ENCODE measurements at regions not wholly inside any gene's neighbourhood (a gene's known extent, or its start where the extent isn't known, plus 50 kb on each side); places are given as distances from the start of the nearest gene placed in this dataset.

- no peak for DNase-seq
Measured at GRCh38 chr13:76414320-76414719, 471.9 kb downstream of the KCTD12 start.

GRCh38 chr13:76406243-76406642, 480.0 kb downstream of the KCTD12 start:
- no peak for DNase-seq

- DNase-seq, result no peak
Measured at GRCh38 chr13:76398425-76398824, 487.8 kb downstream of the KCTD12 start.

GRCh38 chr13:76397413-76397812, 488.8 kb downstream of the KCTD12 start:
- DNase-seq, result no peak

- DNase-seq, result no peak
Measured at GRCh38 chr13:76389321-76389720, 496.9 kb downstream of the KCTD12 start.

- no peak for DNase-seq
Measured at GRCh38 chr13:76387566-76387965, 498.6 kb downstream of the KCTD12 start.

- no peak for DNase-seq
Measured at GRCh38 chr13:76386321-76386720, 499.9 kb downstream of the KCTD12 start.

- no peak for DNase-seq
Measured at GRCh38 chr13:76385586-76385985, 500.6 kb downstream of the KCTD12 start.

GRCh38 chr13:76383676-76384461, 502.3 kb downstream of the KCTD12 start:
- no peak for DNase-seq

GRCh38 chr13:76380446-76381065, 505.6 kb downstream of the KCTD12 start:
- DNase-seq, result no peak

- no peak for DNase-seq
Measured at GRCh38 chr13:76379341-76380105, 506.7 kb downstream of the KCTD12 start.

- DNase-seq, result no peak
Measured at GRCh38 chr13:76378767-76379166, 507.4 kb downstream of the KCTD12 start.

- DNase-seq, result no peak
Measured at GRCh38 chr13:76363682-76364289, 522.4 kb downstream of the KCTD12 start.

GRCh38 chr13:76361868-76362267, 524.3 kb downstream of the KCTD12 start:
- DNase-seq, result no peak

- DNase-seq, result no peak
Measured at GRCh38 chr13:76351541-76352229, 534.5 kb downstream of the KCTD12 start.

- no peak for DNase-seq
Measured at GRCh38 chr13:76350399-76350798, 535.8 kb downstream of the KCTD12 start.

- DNase-seq, result no peak
Measured at GRCh38 chr13:76349700-76350099, 536.5 kb downstream of the KCTD12 start.

- DNase-seq, result no peak
Measured at GRCh38 chr13:76339649-76340048, 546.6 kb downstream of the KCTD12 start.

- DNase-seq, result no peak
Measured at GRCh38 chr13:76338003-76338402, 548.2 kb downstream of the KCTD12 start.

GRCh38 chr13:76336889-76337844, 549.0 kb downstream of the KCTD12 start:
- DNase-seq, result no peak

GRCh38 chr13:76335463-76335862, 550.7 kb downstream of the KCTD12 start:
- no peak for DNase-seq

Measured in activated T-cell treated with anti-CD3 and anti-CD28 coated beads, Interleukin-2, amount 50 U/mL, for 48 hours (primary cell).